Body of pancreas (tissue), 4 donors: ENCODE measurements at regions not wholly inside any gene's neighbourhood (a gene's known extent, or its start where the extent isn't known, plus 50 kb on each side); places are given as distances from the start of the nearest gene placed in this dataset.

Source experiments
- POLR2A ChIP-seq, 3 donors: fragments of 450-650 bp; IDR thresholded peaks; one replicate each; pipeline ENCODE4 v1.6.1; 2016; ENCODE audit warnings: antibody characterized with exemption in 3 of 3, mild to moderate bottlenecking in 2 of 3
- TF ChIP-seq, protein P1 (sequence below), 7 experiments: fragments of 450-650 bp in 4 of 7; fragments of 200-600 bp in 3 of 7; sonication (generic) in 3 of 7; IDR thresholded peaks; one replicate each; pipeline ENCODE4 v1.5.1; 2016 to 2019; ENCODE audit warnings: antibody characterized with exemption in 7 of 7

- TF ChIP-seq, protein P1, sequence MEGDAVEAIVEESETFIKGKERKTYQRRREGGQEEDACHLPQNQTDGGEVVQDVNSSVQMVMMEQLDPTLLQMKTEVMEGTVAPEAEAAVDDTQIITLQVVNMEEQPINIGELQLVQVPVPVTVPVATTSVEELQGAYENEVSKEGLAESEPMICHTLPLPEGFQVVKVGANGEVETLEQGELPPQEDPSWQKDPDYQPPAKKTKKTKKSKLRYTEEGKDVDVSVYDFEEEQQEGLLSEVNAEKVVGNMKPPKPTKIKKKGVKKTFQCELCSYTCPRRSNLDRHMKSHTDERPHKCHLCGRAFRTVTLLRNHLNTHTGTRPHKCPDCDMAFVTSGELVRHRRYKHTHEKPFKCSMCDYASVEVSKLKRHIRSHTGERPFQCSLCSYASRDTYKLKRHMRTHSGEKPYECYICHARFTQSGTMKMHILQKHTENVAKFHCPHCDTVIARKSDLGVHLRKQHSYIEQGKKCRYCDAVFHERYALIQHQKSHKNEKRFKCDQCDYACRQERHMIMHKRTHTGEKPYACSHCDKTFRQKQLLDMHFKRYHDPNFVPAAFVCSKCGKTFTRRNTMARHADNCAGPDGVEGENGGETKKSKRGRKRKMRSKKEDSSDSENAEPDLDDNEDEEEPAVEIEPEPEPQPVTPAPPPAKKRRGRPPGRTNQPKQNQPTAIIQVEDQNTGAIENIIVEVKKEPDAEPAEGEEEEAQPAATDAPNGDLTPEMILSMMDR (IDR thresholded peaks at IDR 0.05), result no peak
- TF ChIP-seq POLR2A (IDR thresholded peaks at IDR 0.05), result no peak
Observed at GRCh38 chr1:209445576-209445975, 137.9 kb upstream of the CAMK1G start.
